ENCODE measurements at regions not wholly inside any gene's neighbourhood (a gene's known extent, or its start where the extent isn't known, plus 50 kb on each side); places are given as distances from the start of the nearest gene placed in this dataset.
A peak's percentile ranks its signal among the peaks of the same experiment; 100 is the strongest.

DNA sequence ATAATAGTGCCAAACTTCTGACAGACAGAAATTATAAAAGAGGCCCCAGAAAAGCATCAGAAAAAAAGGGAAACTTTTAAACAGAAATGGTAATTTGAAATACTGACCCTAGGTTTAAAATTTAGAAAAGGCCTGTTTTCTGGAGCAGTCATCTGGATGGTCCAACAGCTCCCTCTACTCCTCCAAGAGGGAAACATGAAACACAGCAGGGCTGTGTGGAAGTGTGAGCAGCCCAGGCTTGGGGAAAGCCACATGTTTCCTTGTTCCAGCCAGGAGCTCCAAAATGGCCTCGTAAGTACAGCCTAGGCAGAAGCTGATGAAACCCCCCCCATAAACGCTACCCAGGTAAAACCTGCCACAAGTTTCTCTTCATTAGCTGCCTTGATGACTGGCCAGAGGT, 499.3 kb upstream of the ADAMTS16 start:
- peak; percentile 46 for DNase-seq (ENCODE audit: low spot score)

DNA sequence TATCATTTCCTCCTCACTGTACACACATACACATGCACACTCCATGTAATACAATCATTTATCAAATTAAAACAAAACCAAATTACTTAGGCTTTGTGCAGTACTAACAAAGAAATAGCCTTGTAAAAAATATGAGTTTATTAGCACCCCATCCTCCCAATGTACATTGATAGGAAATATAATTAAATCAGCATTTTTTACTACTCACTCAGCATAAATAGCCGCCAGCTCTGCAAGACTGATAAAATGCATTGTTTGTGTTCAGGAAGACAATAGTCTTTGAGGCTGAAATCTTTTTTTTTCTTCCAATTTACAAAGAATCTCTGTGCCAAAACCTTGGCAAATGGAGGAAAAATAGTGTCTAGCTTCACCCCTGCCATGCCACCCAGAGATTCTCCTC, 497.6 kb upstream of the ADAMTS16 start:
- peak; percentile 60 for DNase-seq (ENCODE audit: low spot score)

DNA sequence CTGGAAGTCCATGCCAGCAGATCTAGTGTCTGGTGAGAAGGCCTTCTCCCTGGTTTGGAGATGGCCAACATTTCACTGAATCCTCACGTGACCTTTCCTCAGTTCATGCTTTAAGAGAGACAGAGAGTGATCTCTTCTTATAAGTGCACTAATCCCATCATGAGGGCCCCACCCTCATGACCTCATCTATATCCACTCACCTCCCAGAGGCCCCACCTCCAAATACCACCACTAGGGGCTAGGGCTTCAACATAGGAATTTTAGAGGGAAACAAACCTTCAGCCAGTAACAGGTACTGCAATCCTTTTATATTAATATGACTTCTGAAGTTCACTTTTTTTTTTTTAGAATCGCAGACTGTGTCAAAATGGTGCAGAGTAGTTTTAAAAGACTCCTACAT, 496.9 kb upstream of the ADAMTS16 start:
- no peak for DNase-seq (ENCODE audit: low spot score)

DNA sequence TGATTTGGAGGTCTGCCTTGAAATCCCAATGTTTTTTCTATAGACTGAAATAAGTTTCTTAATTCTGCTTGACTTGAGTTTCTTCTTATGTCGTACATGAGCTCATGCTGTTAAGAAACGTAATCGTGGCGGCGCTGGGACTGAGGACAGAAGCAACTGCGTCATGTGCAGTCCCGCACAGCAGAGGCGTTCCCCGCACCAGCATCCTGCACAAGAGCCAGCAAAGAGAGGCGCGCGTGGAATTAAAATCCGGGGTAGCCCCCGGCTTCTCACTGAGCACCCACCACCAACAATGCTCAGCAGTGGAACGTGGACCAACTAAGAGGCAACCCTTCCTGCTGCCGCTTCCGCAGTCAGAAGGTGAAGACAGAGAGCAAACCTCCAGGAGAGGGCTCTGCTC, 496.2 kb upstream of the ADAMTS16 start:
- DNase-seq (ENCODE audit: low spot score) = no peak

DNA sequence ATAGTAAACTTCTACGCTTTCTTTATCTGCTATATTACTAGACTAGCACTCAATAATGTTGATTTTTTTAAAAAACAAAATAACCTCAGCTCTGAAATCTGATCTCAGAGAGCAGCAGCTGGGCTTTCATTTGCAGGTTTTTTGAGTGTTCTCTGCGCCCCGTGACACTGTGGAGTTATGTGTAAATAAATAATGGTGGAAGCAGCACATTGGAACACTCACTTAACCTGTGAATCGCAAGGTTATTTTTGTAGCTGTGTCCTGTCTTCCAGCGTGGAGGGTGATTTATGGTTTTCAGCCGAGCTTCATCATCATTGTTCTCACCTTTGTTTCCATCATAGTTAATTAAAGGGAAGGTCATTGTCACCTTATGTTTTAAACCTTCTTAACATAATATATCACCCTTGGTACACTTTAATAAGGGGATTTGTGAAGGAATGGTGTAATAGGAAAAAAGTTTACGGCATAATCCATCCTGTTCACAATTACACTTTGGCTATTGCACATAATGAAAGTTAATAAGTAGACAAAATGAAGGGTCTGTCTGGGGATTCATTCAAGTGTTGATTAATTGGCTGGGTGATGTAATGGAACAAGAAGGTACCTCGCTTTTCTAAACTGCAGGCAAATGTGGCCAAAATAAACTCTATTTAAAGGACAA, 493.3 kb upstream of the ADAMTS16 start:
- no peak for DNase-seq (ENCODE audit: low spot score)

DNA sequence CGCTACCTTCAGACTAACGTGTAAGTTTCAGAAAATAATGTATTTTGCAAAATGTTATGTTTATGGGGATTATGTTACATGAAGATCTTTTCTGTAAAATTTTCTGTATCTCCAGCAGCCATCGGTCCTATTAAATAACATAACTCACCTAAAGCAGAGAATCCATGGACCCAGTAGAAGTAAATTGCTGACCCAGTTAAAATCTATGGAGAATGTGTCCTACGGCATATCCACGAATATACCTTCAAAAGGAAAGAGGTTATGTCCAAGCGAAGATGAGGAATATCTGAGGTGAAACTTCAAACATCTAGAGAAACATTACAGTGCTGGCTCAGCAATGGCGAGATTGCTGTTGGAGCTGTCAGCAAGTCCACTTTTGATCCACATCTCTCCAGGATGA, 492.2 kb upstream of the ADAMTS16 start:
- DNase-seq (ENCODE audit: low spot score) = no peak

DNA sequence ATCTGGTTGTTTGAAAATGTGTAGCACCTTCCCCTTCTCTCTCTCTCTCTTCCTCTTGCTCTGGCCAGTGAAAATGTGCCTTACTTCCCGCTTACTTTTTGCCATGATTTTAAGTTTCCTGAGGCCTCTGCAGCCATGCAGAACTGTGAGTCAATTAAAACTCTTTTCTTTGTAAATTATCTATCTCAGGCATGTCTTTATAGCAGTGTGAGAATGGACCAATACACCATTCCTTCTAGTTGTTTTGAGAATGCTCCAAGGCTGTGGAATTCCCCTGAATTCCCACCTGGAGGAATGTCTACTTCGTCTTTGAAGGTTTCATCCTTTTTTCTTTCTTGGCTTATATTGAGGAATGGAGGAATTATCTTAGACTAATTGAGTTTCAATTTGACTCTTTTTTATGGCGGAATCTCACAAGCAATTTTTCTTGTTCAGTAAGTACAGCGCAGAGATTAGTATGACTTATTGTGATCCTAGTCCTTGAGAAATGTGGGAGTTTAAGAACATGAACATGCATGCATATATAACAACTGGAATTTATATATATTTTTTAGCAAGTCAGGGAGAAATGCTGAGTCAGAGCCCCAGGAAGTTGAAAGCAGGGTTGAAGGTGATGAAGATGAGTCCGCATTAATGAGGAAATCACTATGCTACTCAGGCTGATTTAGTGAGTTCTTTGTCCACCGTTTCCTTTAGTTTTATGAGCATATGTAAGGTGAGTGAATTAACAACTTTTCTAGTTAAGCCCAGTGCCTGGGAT, 488.1 kb upstream of the ADAMTS16 start:
- DNase-seq (ENCODE audit: low spot score) = no peak

DNA sequence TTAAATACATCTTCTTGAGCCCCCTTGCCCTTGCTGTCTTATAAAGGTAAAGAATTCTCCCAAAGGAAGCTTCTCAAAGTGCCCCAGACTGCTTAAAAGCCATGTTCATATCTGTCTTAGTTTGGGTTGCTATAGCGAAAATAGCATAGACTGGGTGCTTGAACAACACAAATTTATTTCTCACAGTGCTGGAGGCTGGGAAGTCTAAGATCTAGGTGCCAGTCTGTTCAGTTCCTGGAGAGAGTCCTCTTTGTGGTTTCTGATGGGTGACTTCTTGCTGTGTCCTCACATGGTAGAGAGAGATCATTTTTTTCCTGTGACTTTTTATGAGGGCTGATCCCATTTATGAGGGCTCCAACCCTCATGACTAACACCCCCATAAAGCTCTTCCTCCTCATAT, 486.7 kb upstream of the ADAMTS16 start:
- DNase-seq (ENCODE audit: low spot score) = no peak

DNA sequence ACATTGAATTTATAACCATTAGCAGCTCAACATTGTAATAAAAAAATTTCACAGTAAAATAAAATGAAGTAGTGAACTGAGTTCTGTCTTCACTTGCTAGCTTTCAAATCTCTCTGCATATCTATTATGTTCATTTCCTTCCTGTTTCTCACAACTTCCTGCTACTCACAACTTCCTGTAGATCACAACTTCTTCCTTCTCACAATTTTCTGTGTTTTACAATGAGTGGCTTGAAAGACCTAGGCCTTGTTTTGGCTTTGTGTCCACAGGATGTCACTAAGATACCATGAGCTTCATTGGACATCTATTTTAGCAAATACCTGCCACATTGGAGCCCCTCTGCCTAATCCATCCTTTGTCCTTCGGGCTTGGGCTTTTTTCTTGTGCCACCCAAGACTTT, 480.3 kb upstream of the ADAMTS16 start:
- no peak for DNase-seq (ENCODE audit: low spot score)

DNA sequence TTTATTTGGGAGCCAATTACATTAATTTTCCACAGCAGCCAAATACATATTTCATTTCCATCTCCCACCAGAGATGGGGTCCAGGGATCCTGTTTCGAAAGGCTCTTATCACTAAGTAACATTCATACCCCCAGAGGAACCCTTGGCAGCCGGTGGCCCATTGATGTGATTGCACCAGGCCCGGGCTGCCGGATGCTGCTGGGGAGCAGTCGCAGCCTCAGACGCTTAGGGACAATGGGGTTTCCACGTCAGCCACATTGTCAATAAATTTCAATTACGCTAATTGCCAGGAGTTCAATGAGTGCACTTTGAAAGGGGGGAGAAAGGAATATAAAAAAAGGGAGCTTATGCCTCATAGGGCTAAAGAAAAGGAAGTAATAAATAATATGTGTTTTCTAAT, 478.8 kb upstream of the ADAMTS16 start:
- DNase-seq (ENCODE audit: low spot score) = no peak

DNA sequence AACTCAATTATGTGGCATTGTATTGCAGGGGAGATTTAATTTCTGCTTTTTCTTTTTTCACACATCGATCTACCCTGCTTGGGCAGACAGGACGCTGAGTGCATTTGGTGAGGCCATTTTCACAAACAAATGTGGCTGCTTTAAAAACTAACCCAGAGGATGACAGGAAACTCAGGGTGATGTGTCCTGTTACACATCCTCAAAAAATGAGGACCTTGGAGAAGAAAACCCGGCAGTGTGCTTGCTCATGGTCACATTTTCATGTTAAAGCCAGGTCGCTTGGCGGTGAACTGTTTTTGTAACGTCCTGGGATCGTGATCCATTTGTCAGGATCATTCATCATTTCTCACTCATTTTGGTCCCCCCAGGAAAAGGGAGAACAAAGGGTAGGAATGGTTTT, 478.3 kb upstream of the ADAMTS16 start:
- DNase-seq (ENCODE audit: low spot score) = no peak

DNA sequence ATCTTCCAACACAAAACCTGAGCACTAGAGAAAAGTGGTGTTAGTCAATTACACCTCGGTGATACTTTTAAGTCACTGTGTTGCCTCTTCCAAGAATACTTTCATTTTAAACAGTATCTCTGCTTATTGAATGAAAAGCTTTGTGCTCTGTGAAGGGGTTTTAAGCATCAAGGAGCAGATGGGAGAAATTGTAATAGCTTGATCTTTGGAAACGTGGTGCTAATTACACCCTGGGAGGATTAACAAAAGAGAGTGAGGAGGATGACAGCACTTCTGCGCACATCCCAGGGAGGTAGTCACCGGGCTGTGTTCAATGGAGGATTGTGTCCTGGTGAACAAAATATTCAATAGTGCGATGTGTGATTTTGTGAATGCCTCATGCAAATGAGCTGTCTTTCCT, 477.4 kb upstream of the ADAMTS16 start:
- DNase-seq (ENCODE audit: low spot score) = no peak

DNA sequence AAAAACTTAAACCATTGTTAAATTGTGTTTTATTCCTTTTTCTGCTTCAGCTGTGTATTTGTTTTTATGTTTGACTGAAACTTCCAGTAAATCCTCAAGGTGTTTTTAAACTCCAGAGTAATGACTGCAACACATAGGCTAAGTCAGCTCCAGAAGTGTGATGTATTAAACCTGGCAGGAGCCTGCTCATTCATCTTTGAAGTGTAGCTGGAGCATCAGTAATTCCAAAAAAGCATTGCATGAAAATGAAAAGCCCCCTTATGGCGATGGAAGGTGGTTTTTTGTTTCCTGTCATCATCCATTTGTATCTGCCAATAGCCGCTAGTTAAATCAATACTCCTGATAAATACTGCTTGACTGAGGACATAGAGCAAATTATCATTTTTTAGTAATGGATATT, 474.2 kb upstream of the ADAMTS16 start:
- no peak for DNase-seq (ENCODE audit: low spot score)

DNA sequence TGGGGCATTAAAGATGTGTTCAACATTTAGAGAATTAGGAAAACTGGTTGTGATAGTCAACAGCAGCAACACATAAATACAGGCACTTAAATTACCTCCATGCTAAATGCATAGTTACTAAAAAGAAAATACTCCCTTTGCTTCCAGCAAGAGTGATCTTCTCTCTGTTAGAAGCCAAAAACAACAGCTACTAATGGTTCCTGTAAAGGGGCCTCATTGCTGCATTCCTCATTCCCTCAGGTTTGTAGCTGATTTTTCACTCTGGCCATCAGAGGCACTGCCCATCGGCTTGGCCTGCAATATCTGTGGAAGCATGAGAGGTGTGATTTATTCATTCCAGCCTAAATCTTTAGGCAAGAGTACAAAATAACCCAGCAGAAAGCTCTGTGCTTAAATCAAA, 466.0 kb upstream of the ADAMTS16 start:
- no peak for DNase-seq (ENCODE audit: low spot score)

DNA sequence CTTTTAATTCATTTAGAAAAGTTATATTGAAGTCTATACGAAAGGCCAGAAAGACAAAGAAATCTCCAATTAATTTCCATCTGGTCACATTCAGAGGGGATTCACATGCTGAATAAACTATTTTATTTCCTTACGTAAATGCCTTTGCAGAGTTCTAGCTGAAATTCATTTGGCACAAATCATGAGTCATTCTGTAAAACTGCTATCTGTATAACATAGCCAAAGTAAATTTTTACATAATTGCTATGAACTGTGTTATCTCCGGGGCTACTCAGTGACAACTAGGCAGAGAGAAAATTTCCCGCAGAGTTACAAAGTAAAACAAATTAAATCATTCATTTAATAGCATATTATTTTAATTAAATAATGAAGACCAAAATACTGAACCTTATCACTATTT, 463.2 kb upstream of the ADAMTS16 start:
- DNase-seq (ENCODE audit: low spot score) = no peak

DNA sequence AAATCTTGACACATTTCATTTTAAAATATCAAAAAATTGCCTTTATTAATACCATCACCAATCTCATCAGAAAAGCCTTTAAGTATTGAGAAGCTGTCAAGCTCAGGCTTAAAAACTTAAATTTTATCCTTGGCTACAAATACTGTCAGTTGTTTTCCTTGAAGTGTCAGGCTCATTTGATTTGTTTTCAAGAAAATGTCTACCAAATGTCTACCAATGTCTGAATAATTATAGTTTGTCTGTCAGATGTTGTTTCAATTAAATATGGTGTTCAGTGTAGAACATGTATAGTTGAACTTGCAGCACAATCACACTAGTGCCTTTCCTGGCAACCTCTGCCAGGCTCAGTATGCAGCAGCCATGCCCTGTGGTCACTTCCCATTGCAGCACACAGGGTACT, 455.2 kb upstream of the ADAMTS16 start:
- DNase-seq (ENCODE audit: low spot score) = no peak

DNA sequence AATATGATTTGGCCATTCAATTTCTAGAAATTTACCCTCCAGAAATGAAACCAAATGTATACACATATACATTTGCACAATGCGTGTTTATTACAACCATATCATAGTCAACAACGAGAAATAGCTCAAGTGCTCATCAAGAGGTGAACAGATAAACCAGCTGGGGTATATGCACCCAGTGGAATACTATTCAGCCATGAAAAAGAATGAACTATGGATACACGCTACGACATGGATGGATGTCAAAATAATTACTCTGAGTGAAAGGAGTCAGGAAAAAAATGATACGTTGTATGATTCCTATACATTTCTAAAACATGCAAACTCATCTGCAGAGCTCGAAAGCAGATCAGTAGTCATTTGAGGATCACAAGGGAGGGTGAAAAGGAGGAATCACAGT, 441.5 kb upstream of the ADAMTS16 start:
- no peak for DNase-seq (ENCODE audit: low spot score)

DNA sequence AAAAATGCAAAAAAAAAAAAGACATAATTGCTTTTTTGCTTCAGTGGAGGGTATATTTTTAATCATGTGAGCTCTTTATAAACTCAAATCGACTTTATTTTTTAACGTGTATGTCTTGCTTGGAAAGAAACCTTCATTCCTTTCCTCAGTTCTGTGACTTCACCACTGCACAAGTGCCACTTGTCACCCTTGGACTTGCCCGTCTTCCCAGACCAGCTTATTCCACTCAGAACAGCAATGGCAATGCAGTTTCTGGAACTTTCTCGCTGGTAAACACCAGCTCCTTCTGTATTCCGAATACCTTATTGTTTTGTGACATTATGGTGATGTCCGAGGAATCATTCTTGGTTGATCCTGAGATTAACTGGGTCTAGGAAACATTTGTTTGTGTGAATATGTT, 440.5 kb upstream of the ADAMTS16 start:
- DNase-seq (ENCODE audit: low spot score) = no peak

DNA sequence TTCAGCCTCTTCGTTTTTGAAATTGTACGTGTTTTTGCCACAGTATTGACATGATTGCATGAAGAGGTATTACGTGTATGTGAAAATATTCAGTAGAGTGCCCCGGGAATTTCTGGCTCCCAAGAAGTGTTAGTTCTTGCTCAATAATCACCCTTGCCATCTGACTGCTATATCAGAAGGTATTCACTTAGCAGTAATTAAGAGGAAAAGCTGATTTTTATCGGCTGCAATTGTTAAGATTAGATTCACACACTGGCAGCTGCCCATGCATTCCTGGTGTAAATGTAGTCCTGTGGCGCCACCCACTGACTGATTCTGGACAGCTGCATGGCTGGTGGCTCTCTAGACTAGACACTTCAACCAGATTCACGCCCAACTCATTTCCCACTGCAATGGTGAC, 440.1 kb upstream of the ADAMTS16 start:
- DNase-seq (ENCODE audit: low spot score) = peak; percentile 75

DNA sequence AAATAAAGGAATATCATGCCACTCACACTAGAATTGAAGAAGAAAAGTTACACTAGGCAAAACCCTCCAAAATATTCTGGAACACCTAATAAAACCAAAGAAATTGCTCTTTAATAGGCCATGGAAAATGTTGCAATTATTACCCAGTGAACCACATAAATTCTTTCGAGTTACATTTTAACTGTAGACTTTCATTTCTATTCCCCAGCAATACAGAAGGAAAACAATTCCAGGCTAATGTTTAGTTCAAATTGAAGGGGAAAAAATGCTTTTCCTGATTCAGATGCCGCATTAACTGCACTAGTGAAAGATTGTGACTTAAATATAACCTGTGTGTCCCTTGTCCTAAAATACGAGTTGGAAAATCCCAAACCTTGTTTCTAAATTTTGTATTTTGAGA, 439.3 kb upstream of the ADAMTS16 start:
- DNase-seq (ENCODE audit: low spot score) = no peak

DNA sequence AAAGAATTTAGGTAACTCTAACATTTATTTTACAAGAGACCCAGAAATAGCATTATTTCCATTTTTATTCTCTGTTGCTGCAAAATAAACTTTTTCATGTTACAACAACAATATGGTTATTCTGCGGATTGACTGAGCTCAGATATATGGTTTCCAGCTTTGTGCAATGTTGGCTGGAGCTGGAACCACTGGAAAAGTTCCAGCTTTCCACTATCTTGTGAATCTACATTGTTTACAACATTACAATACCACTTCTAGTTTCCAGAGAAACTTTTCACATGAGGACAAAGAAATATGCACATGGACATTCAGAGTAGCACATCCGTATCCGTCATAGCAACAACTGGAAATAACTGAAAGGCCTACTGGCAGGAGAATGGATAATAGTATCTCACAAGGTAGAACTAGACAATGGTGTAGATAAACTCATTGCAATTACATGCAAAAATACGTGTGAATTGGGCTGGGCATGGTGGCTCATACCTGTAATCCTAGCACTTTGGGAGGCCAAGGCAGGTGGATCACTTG, 436.1 kb upstream of the ADAMTS16 start:
- DNase-seq (ENCODE audit: low spot score) = no peak

DNA sequence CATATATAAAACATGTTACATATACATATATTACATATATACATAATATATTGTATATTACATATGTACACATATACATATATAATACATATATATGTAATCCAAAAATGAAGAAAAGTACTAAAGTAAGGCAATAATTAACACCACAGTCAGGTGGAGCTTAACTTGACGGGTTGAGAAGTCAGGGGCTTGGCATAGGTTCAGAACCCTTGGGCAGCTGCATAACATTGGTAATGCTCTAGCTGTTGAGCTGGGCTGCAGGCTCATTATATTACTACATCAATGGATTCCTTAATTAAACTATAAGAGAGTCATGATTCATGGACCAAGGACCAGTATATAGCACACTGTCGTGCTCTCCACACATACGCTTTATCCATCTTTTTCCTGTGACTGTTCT, 435.2 kb upstream of the ADAMTS16 start:
- DNase-seq (ENCODE audit: low spot score) = no peak

DNA sequence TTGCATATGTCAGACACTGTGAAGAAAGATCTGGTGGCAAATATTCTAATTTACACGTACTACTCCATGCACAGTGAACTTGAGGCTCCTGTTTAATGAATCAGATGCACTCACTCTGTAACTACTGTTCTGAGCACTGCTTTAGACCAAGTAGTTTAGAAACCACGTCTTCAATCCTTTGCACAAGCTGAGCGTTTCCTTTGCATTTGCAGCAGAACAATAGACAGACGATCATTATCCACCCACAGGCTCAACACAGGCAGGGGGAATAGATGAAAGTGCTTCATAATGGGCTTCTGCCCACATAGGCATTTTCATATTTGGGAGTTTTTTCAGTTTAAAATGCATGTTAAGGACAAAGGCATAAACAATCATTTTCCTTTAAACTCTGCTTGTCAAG, 423.3 kb upstream of the ADAMTS16 start:
- DNase-seq (ENCODE audit: low spot score) = no peak

DNA sequence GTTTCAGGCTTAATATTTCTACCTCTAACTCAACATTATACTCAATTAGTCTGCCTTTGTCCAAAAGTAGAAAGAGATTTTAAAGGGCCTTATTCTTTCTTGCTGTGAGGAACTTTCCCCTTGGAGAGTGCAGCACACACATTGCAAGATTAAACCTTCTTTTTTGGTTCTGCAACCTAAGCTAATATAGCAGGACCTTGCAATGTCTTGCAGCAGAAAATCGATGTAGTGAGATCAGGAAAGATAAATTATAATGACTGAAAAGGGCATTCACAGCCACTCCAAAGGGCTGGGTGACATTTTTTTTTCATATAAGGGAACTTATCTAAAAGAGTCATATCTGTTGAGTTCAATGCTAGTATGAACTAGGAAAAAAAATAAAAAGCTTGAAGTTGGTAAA, 422.7 kb upstream of the ADAMTS16 start:
- DNase-seq (ENCODE audit: low spot score) = no peak

Measured in pons (tissue), 1 donor.